Peyer's patch (tissue), 4 donors: ENCODE measurements at regions not wholly inside any gene's neighbourhood (a gene's known extent, or its start where the extent isn't known, plus 50 kb on each side); places are given as distances from the start of the nearest gene placed in this dataset.

Experiments used
- POLR2A ChIP-seq, 2 donors: fragments of 450-650 bp; IDR thresholded peaks; one replicate each; pipeline ENCODE4 v1.5.1; 2017; ENCODE audit warnings: antibody characterized with exemption in 2 of 2, mild to moderate bottlenecking in 2 of 2, moderate library complexity in 2 of 2
- TF ChIP-seq, protein P1 (sequence below), 6 experiments: fragments of 450-650 bp in 4 of 6; fragments of 200-600 bp in 2 of 6; sonication (generic) in 1 of 6; IDR thresholded peaks; one replicate each; pipeline ENCODE4 v1.5.1; 2017 to 2019; ENCODE audit warnings: antibody characterized with exemption in 6 of 6, mild to moderate bottlenecking in 3 of 6, moderate library complexity in 1 of 6

DNA sequence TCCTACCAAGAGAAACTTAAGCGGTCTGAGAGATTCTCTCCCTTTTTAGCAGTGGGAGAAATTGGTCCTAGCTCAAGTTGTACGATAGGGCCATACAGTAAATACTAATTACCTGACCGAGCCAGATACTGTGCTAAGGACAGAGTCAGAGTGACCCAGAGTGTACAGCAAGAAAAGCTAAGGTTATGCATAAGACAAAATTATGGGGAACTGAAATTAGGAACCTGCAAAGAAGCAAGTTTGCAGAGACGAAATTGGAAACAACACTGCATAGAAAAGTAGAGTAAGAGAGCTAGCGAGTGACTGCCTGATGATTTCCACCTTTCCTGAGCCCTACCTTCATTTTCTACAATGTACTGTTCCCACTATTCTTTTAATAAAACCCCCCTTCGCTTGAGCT is 278.1 kb downstream of the NKX6-1 start:
- TF ChIP-seq, protein P1, sequence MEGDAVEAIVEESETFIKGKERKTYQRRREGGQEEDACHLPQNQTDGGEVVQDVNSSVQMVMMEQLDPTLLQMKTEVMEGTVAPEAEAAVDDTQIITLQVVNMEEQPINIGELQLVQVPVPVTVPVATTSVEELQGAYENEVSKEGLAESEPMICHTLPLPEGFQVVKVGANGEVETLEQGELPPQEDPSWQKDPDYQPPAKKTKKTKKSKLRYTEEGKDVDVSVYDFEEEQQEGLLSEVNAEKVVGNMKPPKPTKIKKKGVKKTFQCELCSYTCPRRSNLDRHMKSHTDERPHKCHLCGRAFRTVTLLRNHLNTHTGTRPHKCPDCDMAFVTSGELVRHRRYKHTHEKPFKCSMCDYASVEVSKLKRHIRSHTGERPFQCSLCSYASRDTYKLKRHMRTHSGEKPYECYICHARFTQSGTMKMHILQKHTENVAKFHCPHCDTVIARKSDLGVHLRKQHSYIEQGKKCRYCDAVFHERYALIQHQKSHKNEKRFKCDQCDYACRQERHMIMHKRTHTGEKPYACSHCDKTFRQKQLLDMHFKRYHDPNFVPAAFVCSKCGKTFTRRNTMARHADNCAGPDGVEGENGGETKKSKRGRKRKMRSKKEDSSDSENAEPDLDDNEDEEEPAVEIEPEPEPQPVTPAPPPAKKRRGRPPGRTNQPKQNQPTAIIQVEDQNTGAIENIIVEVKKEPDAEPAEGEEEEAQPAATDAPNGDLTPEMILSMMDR (IDR thresholded peaks at IDR 0.05): no peak
- TF ChIP-seq POLR2A (IDR thresholded peaks at IDR 0.05): no peak
